ENCODE measurements at regions not wholly inside any gene's neighbourhood (a gene's known extent, or its start where the extent isn't known, plus 50 kb on each side); places are given as distances from the start of the nearest gene placed in this dataset.
"Not testable (repeated sequence)": the region's sequence is repeated elsewhere in the genome, so short reads cannot be mapped to it uniquely, and the experiment has no call there.

DNA sequence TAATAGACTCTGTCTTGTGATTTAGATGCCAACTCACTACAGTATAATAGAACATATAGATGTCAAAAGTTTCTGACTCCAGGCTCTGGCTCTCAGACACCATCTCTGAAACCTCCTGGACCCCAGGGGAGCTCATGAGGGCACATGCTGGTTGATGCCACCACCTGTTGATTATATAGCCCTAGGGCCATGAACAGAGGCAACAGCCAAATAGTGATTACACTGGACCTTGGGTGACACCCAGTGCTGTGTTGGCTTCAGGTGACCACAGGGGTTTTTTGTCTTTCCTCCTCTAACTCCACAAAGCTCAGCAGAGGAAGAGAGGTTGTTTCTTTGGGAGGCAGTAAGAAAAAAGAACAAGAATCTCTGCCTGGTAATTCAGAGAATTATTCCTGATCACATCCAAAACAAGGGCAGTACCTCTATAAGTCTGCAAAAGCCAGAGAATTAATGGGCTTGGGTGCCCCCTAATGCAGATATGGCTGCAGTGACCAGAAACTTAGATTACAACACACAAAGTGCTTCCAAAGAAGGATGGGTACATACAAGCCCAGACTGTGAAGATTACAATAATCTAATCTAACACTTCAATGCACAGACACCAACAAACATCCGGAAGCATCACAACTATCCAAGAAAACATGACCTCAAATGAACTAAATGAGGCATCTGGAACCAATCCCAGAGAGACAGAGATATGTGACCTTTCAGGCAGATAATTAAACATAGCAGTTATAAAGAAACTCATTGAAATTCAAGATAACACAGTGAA lies 1920.6 kb downstream of the ARAP2 start:
- no peak for DNase-seq

GRCh38 chr4:34328939-34329338 lies 1915.4 kb downstream of the ARAP2 start:
- DNase-seq: no peak

DNA sequence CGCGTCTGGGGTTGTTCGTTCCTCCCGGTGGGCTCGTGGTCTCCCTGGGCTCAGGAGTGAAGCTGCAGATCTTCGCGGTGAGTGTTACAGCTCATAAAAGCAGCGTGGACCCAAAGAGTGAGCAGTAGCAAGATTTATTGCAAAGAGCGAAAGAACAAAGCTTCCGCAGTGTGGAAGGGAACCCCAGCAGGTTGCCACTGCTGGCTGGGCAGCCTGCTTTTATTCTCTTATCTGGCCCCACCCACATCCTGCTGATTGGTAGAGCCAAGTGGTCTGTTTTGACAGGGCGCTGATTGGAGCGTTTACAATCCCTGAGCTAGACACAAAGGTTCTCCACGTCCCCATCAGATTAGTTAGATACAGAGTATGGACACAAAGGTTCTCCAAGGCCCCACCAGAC lies 1909.2 kb downstream of the ARAP2 start:
- DNase-seq: not testable (repeated sequence)

GRCh38 chr4:34335556-34335955 lies 1908.8 kb downstream of the ARAP2 start:
- not testable (repeated sequence) for DNase-seq

DNA sequence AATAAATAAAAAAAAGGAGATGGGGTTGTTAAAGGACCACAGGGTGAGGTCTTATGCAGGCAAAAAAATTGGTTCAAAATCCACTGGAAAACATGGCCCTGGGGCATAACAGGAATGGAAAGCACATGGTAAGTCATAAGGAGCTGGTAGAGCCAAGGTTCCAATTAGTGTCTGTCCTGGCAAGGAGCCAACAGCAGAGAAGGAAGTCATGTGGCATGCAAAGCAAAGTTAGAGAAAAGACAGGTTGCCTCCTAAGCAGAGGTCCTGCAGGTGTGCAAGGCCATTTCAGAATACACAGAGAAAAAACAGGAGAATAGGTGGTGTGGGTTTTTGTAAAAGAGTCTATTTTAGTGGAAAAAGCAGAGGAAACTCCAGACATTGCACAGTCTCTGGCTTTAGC lies 1881.7 kb downstream of the ARAP2 start:
- no peak for DNase-seq

DNA sequence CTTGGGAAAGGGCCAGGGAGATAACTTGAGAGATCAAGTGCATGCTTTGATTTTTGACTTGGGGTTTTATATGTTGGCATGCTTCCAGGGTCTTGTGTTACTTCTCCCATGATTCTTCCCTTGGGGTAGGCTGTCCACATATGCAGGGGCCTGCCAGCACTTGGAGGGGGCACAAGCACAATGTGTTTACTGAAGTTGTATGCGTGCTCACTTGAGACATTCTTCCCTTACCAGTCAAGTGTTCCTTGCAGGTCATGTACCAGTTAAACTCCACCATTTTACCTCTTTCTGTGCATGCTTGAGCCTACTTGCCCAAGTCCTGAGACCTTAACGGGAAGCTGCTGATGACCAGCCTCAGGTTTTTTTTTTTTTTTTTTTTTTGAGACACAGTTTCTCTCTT lies 1880.5 kb downstream of the ARAP2 start:
- DNase-seq: no peak

DNA sequence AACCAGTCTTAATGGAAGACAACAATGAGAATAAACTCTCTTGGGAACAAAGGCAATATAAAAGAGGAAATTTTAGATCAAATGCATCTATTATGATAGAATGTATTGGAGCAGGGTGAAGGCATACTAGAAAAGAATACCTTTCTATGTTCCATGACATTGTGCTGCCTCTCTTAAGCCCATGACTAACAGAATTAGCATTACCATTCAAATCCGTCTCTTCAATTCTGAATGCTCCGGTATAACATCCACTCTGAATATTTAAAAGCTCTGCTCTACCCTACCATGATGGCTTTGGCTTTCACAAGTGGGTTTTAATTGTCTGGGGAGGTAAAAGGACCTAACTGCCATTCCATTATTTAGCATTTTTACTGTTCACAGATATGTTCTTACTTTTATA lies 1878.4 kb downstream of the ARAP2 start:
- DNase-seq: no peak

DNA sequence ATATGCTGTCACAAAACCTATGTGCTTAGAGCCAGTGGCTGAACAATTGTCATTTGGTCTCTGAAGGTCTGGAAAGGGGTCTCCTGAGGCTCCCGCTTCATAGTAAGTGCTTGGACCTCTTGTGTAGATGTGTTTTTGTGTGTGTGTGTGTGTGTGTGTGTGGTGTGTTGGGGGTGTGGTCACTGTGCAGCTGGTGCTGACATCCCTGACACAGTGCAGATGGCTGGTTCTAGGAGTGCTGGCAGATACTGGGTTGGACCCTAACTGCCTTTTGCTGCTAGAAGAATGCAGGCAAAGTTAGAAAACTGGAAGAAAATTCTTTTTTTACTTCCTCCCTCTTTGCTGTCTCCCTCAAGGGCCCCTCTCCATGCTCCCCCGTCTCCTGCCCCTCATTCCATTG lies 1872.6 kb downstream of the ARAP2 start:
- no peak for DNase-seq

- no peak for DNase-seq
Observed at GRCh38 chr4:34372815-34373214, 1871.5 kb downstream of the ARAP2 start.

DNA sequence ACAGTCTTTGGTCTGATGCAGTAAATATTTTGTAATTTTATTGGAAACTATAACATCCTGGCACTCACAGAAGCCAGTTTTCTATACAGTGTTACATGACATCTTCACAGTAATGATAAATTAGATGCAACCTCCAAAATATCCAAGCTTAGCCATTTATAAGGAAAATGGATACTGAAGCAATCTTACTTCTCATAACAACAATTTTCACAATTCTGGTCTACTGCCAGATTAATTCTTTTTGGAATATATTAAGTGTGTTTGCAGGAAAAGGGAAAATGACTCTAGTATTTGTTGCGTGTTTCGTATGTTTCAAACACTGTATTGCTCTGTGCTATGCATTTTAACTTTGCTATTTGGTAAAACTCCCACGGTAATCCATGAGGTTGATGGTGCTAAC lies 1870.9 kb downstream of the ARAP2 start:
- DNase-seq: no peak

GRCh38 chr4:34412233-34412632 lies 1832.1 kb downstream of the ARAP2 start:
- no peak for DNase-seq

- no peak for DNase-seq
Observed at GRCh38 chr4:34412911-34413310, 1831.4 kb downstream of the ARAP2 start.

GRCh38 chr4:34417160-34417559 lies 1827.2 kb downstream of the ARAP2 start:
- no peak for DNase-seq

DNA sequence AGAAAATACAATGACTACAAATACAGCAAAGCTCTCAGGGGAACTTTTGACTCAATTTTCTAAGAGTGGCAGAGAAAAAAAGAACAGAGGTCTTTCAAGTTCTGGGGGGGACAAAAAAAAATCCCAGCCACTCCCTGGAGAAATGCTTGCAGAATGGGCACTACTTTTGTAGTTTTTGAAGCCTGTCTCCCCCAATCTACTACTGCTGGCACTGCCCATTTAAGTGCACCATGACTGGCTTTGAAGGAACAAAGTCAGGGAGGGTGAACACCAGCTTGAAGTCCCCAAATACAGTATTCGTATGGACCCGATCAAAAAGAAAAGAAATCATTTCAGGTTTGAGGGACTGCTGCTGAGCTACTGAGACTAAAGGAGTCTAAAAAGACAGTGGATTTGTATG lies 1824.4 kb downstream of the ARAP2 start:
- no peak for DNase-seq

DNA sequence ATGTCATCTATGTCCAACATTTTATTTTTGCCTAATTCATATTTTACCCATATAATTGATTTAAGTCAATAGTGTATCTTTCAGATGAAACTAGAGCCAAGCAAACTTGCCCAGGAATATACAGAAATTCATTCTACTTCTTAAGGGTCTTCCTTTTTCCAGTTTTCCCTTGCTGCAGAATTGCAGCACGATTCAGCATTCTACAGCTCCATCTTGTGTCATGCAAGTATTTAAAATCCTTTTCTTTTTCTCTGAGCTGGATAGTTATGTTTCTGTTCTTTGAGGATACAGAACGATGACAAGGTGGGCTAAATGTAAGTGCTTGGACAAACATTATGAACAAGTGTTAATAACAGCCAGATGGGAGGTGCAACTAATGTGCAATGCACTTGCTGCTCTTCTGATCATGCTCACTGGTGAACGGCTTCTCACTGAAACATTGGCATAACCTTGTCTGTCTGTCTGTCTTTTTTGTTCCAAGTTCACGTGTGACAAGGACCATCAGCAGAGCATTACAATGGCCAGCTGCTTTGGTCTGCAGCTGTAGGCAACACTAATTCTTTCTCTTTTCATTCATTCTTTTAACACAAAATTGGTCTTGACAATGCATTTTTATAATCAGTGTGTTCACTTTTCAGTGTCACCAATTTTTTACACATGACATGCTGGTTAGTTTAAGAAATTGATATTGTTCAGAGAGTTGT lies 1821.7 kb downstream of the ARAP2 start:
- no peak for DNase-seq

DNA sequence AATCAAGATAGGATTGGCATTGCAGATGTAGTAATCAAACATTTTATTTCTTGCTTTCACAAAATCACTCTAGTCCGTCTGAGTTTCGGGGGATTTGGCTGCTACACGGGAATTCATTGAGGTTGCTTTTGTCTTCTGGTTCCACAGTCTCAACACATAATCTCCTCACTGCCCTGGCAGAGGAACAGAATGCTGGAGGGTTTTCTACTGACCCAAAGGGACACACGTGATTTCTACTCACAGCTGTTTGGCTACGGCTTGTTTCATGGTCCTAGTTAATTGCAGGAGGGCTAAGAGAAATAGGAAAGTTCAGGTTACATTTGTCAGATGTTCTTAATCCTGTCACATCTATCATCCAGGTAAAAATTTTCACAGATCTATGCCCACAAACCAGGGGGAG lies 1811.6 kb downstream of the ARAP2 start:
- no peak for DNase-seq

DNA sequence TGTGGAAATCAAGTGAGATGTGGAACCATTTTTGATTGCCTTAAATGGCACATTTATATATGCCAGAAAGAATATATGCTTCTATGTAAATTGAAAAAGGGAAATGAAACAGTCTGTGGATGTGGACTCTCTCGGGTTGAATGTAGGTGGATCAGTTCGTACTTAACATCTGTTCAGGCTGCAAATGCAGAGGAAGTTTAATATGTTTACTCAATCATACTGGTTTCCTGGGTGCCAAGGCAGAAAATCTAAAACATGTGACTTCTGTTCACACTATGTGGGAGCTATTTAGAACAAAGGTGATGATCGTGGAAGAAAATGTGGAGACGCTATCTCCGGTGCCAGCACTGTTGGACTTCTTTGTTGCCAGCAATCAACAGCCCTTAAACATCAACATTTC lies 1809.9 kb downstream of the ARAP2 start:
- DNase-seq: not testable (repeated sequence)

- no peak for DNase-seq
Observed at GRCh38 chr4:34464196-34464595, 1780.1 kb downstream of the ARAP2 start.

- DNase-seq: no peak
Observed at GRCh38 chr4:34466411-34466810, 1777.9 kb downstream of the ARAP2 start.

DNA sequence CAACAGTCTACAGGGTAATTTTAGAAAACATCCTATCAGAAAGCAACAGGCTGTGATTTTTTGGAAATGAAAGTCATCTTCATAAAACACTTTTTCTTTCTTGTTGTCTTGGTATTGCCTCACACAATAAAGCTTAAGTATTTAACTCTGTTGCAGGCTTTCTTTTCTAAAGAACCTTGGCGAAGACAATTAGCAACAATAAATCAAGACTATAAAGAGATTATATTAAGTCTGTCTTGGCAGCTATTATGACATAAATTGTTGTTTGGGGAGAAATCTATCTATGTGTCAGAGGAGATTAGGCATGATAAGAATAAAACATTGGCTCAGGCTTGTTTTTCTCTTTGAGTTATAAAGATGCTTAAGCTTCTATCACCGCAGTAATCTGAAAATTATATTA lies 1774.8 kb downstream of the ARAP2 start:
- no peak for DNase-seq

DNA sequence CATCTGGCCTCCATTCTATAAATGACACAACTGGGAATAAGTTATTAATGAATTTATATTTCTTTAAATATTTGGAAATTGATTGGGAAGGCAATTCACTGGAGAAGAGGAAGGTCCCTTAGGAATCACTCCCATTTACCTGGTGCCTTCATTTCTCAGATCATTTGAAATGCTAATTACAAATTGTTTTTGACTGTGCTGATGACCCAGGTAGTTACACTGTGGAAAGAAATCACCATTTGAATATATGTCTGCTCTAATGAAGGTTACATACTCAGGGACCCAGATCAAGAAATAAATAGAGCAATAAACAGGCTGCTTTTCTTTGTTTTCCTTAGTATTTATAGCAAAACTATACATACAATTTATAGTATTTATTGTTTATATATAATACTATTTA lies 1759.1 kb downstream of the ARAP2 start:
- DNase-seq: no peak

- no peak for DNase-seq
Observed at GRCh38 chr4:34486461-34487363, 1757.6 kb downstream of the ARAP2 start.

- no peak for DNase-seq
Observed at GRCh38 chr4:34492414-34492813, 1751.9 kb downstream of the ARAP2 start.

DNA sequence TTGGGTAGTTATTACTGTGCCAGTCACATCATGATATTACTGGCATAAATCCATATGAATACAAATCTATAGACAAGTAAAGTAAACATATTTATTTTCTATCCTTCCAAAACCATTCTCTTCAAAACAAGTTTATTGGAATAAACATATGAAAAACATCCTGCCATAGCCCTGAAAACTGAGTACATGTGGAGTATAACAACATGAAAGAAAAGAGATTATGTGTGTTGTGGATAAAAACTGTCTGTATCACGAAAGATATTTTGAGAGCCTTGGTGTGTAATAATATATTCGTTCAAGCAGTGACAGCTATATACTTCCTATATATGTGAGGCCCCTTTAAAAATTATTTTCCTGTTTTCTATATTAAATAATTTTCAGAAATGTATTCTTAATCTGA lies 1742.2 kb downstream of the ARAP2 start:
- DNase-seq: no peak

Measured in CD4-positive, alpha-beta T cell treated with Interleukin-21 for 1 hour (primary cell).